SU-DHL-6 (cell line): ENCODE measurements at regions not wholly inside any gene's neighbourhood (a gene's known extent, or its start where the extent isn't known, plus 50 kb on each side); places are given as distances from the start of the nearest gene placed in this dataset.

Experiments
- H2AFZ ChIP-seq: fragments of 200-600 bp; sonication (generic); 2 replicates; pipeline ENCODE4 v1.6.1; 2014; ENCODE audit warnings: low read depth, mild to moderate bottlenecking, moderate library complexity, mixed read lengths, antibody characterized with exemption, low read length; ENCODE audit not compliant: severe bottlenecking
- H3F3A ChIP-seq: fragments of 200-600 bp; shearing (Covaris generic); 2 replicates; pipeline ENCODE4 v1.6.0; 2016; ENCODE audit warnings: antibody characterized with exemption, mild to moderate bottlenecking; ENCODE audit not compliant: insufficient read depth
- H3K27ac ChIP-seq: fragments of 200-600 bp; sonication (generic); 2 replicates; pipeline ENCODE4 v1.5.1; 2016; ENCODE audit warnings: low read depth, mild to moderate bottlenecking, low read length, moderate library complexity, mixed read lengths
- H3K27me3 ChIP-seq: fragments of 200-600 bp; sonication (generic), shearing (Covaris generic); 2 replicates; pipeline ENCODE4 v1.6.0; 2014; ENCODE audit warnings: mild to moderate bottlenecking, low read length
- H3K36me3 ChIP-seq: fragments of 200-600 bp; sonication (generic); 2 replicates; pipeline ENCODE4 v1.6.1; 2014; ENCODE audit warnings: mild to moderate bottlenecking, low read length, mixed read lengths
- H3K4me2 ChIP-seq: fragments of 300-600, 200-600 bp; shearing (Covaris generic), sonication (generic); 2 replicates; pipeline ENCODE4 v1.6.0; 2014; ENCODE audit warnings: low read length, low read depth, mild to moderate bottlenecking; ENCODE audit not compliant: poor library complexity, severe bottlenecking
- H3K4me3 ChIP-seq: fragments of 200-600 bp; sonication (generic); 2 replicates; pipeline ENCODE4 v1.5.1; 2014; ENCODE audit warnings: antibody characterized with exemption, low read length, mild to moderate bottlenecking, mixed read lengths; ENCODE audit not compliant: insufficient read depth, poor library complexity, severe bottlenecking
- H3K79me2 ChIP-seq: fragments of 200-600 bp; sonication (generic); 2 replicates; pipeline ENCODE4 v1.6.1; 2014; ENCODE audit warnings: mild to moderate bottlenecking, low read length, moderate library complexity; ENCODE audit not compliant: insufficient read depth
- H3K9ac ChIP-seq: fragments of 200-600 bp; sonication (generic); 2 replicates; pipeline ENCODE4 v1.7.0; 2014; ENCODE audit warnings: mild to moderate bottlenecking, low read length
- H3K9me2 ChIP-seq: fragments of 200-600 bp; sonication (generic); replicated peaks from 2 replicates; pipeline ENCODE4 v1.6.1; 2014; ENCODE audit warnings: low read length; ENCODE audit not compliant: insufficient read depth
- H3K9me3 ChIP-seq: fragments of 200-600 bp; sonication (generic); 2 replicates; pipeline ENCODE4 v1.6.1; 2014; ENCODE audit warnings: low read length, mixed read lengths; ENCODE audit not compliant: insufficient read depth
- H4K20me1 ChIP-seq: fragments of 200-600 bp; sonication (generic); 2 replicates; pipeline ENCODE4 v1.6.1; 2014; ENCODE audit warnings: low read depth, mild to moderate bottlenecking, antibody characterized with exemption, low read length, moderate library complexity, mixed read lengths
- EZH2phosphoT487 ChIP-seq: fragments of 200-600 bp; sonication (generic), shearing (Covaris generic); conservative IDR thresholded peaks from 2 replicates; pipeline ENCODE4 v1.6.1; 2018; ENCODE audit warnings: mild to moderate bottlenecking, antibody characterized with exemption, low read length, moderate library complexity, mixed read lengths
- TF ChIP-seq, protein P1 (sequence below): fragments of 200-600 bp; sonication (generic); IDR thresholded peaks from one replicate; pipeline ENCODE4 v1.5.1; 2017; ENCODE audit warnings: antibody characterized with exemption, mild to moderate bottlenecking, low read length, moderate library complexity; ENCODE audit not compliant: insufficient read depth, poor library complexity, severe bottlenecking

GRCh38 chr1:234863551-234863971 is 253.6 kb upstream of the IRF2BP2 start:
- no peaks in the 10 kb centered on the region for H4K20me1 ChIP-seq
- no peak overlapping the region for H3K4me3 ChIP-seq
- H3K79me2 ChIP-seq = no peaks in the 10 kb centered on the region
- TF ChIP-seq, protein P1, sequence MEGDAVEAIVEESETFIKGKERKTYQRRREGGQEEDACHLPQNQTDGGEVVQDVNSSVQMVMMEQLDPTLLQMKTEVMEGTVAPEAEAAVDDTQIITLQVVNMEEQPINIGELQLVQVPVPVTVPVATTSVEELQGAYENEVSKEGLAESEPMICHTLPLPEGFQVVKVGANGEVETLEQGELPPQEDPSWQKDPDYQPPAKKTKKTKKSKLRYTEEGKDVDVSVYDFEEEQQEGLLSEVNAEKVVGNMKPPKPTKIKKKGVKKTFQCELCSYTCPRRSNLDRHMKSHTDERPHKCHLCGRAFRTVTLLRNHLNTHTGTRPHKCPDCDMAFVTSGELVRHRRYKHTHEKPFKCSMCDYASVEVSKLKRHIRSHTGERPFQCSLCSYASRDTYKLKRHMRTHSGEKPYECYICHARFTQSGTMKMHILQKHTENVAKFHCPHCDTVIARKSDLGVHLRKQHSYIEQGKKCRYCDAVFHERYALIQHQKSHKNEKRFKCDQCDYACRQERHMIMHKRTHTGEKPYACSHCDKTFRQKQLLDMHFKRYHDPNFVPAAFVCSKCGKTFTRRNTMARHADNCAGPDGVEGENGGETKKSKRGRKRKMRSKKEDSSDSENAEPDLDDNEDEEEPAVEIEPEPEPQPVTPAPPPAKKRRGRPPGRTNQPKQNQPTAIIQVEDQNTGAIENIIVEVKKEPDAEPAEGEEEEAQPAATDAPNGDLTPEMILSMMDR = no peak
- no peak overlapping the region for H3K4me2 ChIP-seq
- H3F3A ChIP-seq = no peaks in the 10 kb centered on the region
- H2AFZ ChIP-seq = no peak overlapping the region
- H3K9me2 ChIP-seq = no peaks in the 10 kb centered on the region
- H3K27ac ChIP-seq = no peak overlapping the region
- no peaks in the 10 kb centered on the region for H3K27me3 ChIP-seq
- H3K9ac ChIP-seq = no peak overlapping the region
- H3K9me3 ChIP-seq = no peaks in the 10 kb centered on the region
- H3K36me3 ChIP-seq = no peaks in the 10 kb centered on the region

GRCh38 chr1:234862944-234863515 is 253.1 kb upstream of the IRF2BP2 start:
- H3K9ac ChIP-seq = no peak overlapping the region
- no peak overlapping the region for H3K4me2 ChIP-seq
- no peaks in the 10 kb centered on the region for H3K79me2 ChIP-seq
- H2AFZ ChIP-seq = no peak overlapping the region
- no peaks in the 10 kb centered on the region for H3K9me2 ChIP-seq
- TF ChIP-seq, protein P1 = no peak
- no peak for TF ChIP-seq EZH2phosphoT487
- H3K4me3 ChIP-seq = no peak overlapping the region
- no peak overlapping the region for H3K27ac ChIP-seq
- no peaks in the 10 kb centered on the region for H3K36me3 ChIP-seq
- H3F3A ChIP-seq = no peaks in the 10 kb centered on the region
- H3K27me3 ChIP-seq = no peaks in the 10 kb centered on the region
- H4K20me1 ChIP-seq = no peaks in the 10 kb centered on the region
- no peaks in the 10 kb centered on the region for H3K9me3 ChIP-seq

DNA sequence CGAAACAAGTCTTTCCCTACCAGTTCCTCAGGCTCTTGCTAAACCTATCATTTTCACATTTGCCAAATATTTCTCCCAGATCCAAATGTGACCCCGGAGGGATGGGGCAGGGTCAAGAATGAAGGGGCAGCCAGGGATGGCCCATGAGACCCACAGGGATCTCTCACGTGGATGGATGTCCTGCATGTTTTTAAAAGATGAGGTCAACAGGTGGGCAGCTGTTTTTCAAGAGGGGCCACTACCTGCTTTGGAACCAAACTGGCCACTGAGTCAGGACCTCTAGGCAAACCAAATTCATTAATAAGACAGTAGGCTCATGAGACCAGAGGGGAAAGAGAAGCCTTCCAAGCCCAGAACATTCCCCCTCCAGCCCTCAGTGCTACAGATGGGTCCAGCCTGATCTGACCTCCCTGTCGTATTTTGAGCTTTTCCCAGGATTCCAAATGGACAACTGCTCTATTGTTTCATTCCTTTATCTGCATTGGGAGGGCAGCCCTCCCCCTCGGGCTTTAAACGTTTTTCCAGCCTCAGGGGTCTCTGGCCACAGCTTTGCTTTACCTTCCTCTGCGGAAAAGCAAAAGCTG is 252.5 kb upstream of the IRF2BP2 start:
- TF ChIP-seq, protein P1 = no peak
- no peak for TF ChIP-seq EZH2phosphoT487
- H3K9me2 ChIP-seq = no peaks in the 10 kb centered on the region
- no peak overlapping the region for H2AFZ ChIP-seq
- H4K20me1 ChIP-seq = no peaks in the 10 kb centered on the region
- no peak overlapping the region for H3K27ac ChIP-seq
- no peaks in the 10 kb centered on the region for H3K9me3 ChIP-seq
- H3K79me2 ChIP-seq = no peaks in the 10 kb centered on the region
- no peaks in the 10 kb centered on the region for H3K27me3 ChIP-seq
- no peaks in the 10 kb centered on the region for H3F3A ChIP-seq
- H3K4me3 ChIP-seq = no peak overlapping the region
- H3K4me2 ChIP-seq = no peak overlapping the region
- no peak overlapping the region for H3K9ac ChIP-seq
- no peaks in the 10 kb centered on the region for H3K36me3 ChIP-seq
